Gastrocnemius medialis (tissue), 4 donors: ENCODE measurements at regions not wholly inside any gene's neighbourhood (a gene's known extent, or its start where the extent isn't known, plus 50 kb on each side); places are given as distances from the start of the nearest gene placed in this dataset.

Source experiments
- ATAC-seq, 2 donors: fragments of 150-250 bp; one replicate each; pipeline ENCODE4 v1.9.1; 2016
- DNase-seq, 2 donors: peaks; one replicate each; pipeline ENCODE4 v3.0.0-alpha.2; 2019
- H3K27ac ChIP-seq, 4 donors: fragments of 200-600 bp; sonication (generic); 1 replicate in 1 of 4; 2 replicates in 3 of 4; pipeline ENCODE4 v1.5.1; 2016 to 2018; ENCODE audit warnings: mild to moderate bottlenecking in 2 of 4, moderate library complexity in 1 of 4
- H3K27me3 ChIP-seq, 3 donors: fragments of 200-600 bp; sonication (generic) in 2 of 3; 1 replicate in 1 of 3; 2 replicates in 2 of 3; pipeline versions ENCODE4 v1.5.1 to v1.6.0; 2016 to 2019; ENCODE audit warnings: mild to moderate bottlenecking in 1 of 3, moderate library complexity in 1 of 3
- H3K36me3 ChIP-seq, 2 donors: fragments of 200-600 bp; sonication (generic) in 1 of 2; one replicate each; pipeline ENCODE4 v1.5.1; 2017 to 2018
- H3K4me1 ChIP-seq, 2 donors: fragments of 200-600 bp; sonication (generic) in 1 of 2; one replicate each; pipeline ENCODE4 v1.5.1; 2016 to 2017; ENCODE audit warnings: mild to moderate bottlenecking in 2 of 2
- H3K4me3 ChIP-seq, 4 donors: fragments of 200-600 bp; sonication (generic) in 3 of 4; 1 replicate in 1 of 4; 2 replicates in 3 of 4; pipeline ENCODE4 v1.5.1; 2016 to 2019; ENCODE audit warnings: mild to moderate bottlenecking in 2 of 4
- H3K9me3 ChIP-seq, 3 donors: fragments of 200-600 bp; sonication (generic) in 2 of 3; 1 replicate in 1 of 3; 2 replicates in 2 of 3; pipeline ENCODE4 v1.5.1; 2016 to 2019
- POLR2A ChIP-seq, 2 donors: fragments of 450-650 bp; IDR thresholded peaks; one replicate each; pipeline ENCODE4 v1.6.1; 2017; ENCODE audit warnings: antibody characterized with exemption in 2 of 2, mild to moderate bottlenecking in 2 of 2, moderate library complexity in 2 of 2
- in situ Hi-C, 4 donors: fragments of 200-750 bp; cut with MboI; loops; one replicate each; pipeline versions ENCODE4 v1.15.0 to v1.8.0; 2017; ENCODE audit warnings: low sequenced_read_pairs in 4 of 4
- intact Hi-C: fragments of 100-400 bp; cut with DNase I; formaldehyde crosslinking; loops from one replicate; pipeline ENCODE4 v1.15.1; 2023; ENCODE audit warnings: low total_unique reads
- TF ChIP-seq, protein P1 (sequence below), 5 experiments: fragments of 450-650 bp in 3 of 5; fragments of 200-600 bp in 2 of 5; sonication (generic) in 2 of 5; IDR thresholded peaks in 4 of 5; conservative IDR thresholded peaks in 1 of 5; 1 replicate in 4 of 5; 2 replicates in 1 of 5; pipeline ENCODE4 v1.5.1; 2016 to 2019; ENCODE audit warnings: antibody characterized with exemption in 5 of 5, mild to moderate bottlenecking in 3 of 5, moderate library complexity in 3 of 5

DNA sequence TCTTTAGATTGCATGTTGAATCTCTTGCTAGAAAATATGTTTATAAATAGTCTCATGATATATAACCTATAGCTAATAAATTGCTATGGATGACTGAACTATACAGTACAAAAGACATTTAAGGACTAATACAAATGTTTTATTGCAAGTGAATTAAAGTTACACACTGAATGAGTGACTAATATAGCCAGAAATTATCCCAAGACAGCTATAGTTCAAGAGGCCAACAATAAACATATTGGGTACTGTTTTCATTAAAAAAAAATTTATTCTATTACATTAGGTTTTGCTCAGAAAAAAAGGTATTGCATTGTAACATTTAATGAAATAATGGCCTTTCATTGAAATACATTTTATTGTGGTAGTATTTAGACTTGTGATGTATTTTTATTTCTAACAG lies 819.1 kb downstream of the TRIML1 start:
- Histone ChIP-seq H3K4me3 (no peak overlapping the region), H3K27ac (no peak overlapping the region), H3K4me1 (no peaks in the 10 kb centered on the region), H3K27me3 (no peaks in the 10 kb centered on the region), H3K9me3 (no peaks in the 10 kb centered on the region), H3K36me3 (no peaks in the 10 kb centered on the region)
- DNase-seq (no peak), ATAC-seq (no peak)
- in situ Hi-C loops = no loop called here
- intact Hi-C loops = no loop called here
- TF ChIP-seq, protein P1, sequence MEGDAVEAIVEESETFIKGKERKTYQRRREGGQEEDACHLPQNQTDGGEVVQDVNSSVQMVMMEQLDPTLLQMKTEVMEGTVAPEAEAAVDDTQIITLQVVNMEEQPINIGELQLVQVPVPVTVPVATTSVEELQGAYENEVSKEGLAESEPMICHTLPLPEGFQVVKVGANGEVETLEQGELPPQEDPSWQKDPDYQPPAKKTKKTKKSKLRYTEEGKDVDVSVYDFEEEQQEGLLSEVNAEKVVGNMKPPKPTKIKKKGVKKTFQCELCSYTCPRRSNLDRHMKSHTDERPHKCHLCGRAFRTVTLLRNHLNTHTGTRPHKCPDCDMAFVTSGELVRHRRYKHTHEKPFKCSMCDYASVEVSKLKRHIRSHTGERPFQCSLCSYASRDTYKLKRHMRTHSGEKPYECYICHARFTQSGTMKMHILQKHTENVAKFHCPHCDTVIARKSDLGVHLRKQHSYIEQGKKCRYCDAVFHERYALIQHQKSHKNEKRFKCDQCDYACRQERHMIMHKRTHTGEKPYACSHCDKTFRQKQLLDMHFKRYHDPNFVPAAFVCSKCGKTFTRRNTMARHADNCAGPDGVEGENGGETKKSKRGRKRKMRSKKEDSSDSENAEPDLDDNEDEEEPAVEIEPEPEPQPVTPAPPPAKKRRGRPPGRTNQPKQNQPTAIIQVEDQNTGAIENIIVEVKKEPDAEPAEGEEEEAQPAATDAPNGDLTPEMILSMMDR (IDR thresholded peaks at IDR 0.05 in 4 of 5, conservative IDR thresholded peaks at IDR 0.05 in 1 of 5) = no peak
- no peak for TF ChIP-seq POLR2A (IDR thresholded peaks at IDR 0.05)

DNA sequence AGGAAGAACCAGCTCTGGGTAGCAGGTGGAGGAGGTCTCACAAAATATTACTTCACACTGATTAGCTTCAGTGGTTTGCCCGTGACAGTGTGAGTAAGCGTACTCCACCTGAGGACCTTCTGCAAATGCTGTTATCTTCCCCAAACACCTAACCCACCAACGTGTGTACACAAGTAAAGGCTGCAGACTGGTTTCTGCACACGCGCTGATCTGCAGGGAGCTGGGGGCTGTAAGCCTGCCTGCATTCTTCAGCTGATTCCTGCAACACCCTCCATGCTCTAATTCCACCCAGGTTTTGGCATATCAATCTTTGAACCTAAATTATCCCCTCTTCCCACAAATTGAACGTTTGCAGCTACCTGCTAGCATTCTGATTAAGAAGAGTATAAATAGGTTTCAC lies 820.2 kb downstream of the TRIML1 start:
- no peaks in the 10 kb centered on the region for H3K36me3 ChIP-seq
- H3K9me3 ChIP-seq = no peaks in the 10 kb centered on the region

GRCh38 chr4:188960411-188961093 lies 821.3 kb downstream of the TRIML1 start:
- Histone ChIP-seq H3K27ac (no peak overlapping the region), H3K27me3 (no peaks in the 10 kb centered on the region), H3K9me3 (no peaks in the 10 kb centered on the region), H3K4me1 (no peaks in the 10 kb centered on the region), H3K4me3 (no peak overlapping the region), H3K36me3 (no peaks in the 10 kb centered on the region)
- intact Hi-C loops = no loop called here
- DNase-seq = no peak
- no peak for TF ChIP-seq POLR2A (IDR thresholded peaks at IDR 0.05)
- TF ChIP-seq, protein P1 (IDR thresholded peaks at IDR 0.05 in 4 of 5, conservative IDR thresholded peaks at IDR 0.05 in 1 of 5) = no peak
- in situ Hi-C loops = no loop called here
- ATAC-seq = no peak

More for the DNA sequence above, 820.2 kb downstream of the TRIML1 start:
- no peak overlapping the region for H3K4me3 ChIP-seq
- no peaks in the 10 kb centered on the region for H3K27me3 ChIP-seq
- H3K4me1 ChIP-seq = no peaks in the 10 kb centered on the region
- in situ Hi-C loops (no loop called here), intact Hi-C loops (no loop called here)
- TF ChIP-seq POLR2A (IDR thresholded peaks at IDR 0.05) = no peak
- TF ChIP-seq, protein P1 (IDR thresholded peaks at IDR 0.05 in 4 of 5, conservative IDR thresholded peaks at IDR 0.05 in 1 of 5) = no peak
- DNase-seq = no peak
- no peak for ATAC-seq
- H3K27ac ChIP-seq = no peak overlapping the region

DNA sequence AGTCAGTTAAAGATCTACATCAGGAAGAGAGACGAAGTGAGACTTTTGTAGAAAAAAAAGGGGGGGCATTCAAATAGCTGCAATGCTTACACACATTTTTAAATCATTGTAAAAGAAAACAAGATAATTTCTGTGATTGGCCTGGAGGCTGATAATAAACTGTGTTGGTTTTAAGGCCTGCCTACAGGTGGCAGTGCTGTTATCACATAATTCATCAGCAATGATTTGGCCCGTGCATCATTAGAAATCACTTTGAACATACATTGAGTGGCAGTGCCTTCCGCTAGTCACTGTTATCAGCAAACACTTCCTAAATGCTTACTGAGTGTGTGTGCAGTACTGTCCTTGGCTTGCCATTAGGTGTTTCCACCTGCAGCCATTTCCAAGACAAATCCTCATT lies 831.9 kb downstream of the TRIML1 start:
- Histone ChIP-seq H3K4me3 (no peak overlapping the region), H3K27ac (no peak overlapping the region), H3K9me3 (no peaks in the 10 kb centered on the region), H3K4me1 (no peaks in the 10 kb centered on the region), H3K36me3 (no peaks in the 10 kb centered on the region), H3K27me3 (no peaks in the 10 kb centered on the region)
- in situ Hi-C loops = no loop called here
- TF ChIP-seq, protein P1 (IDR thresholded peaks at IDR 0.05 in 4 of 5, conservative IDR thresholded peaks at IDR 0.05 in 1 of 5) = no peak
- no peak for TF ChIP-seq POLR2A (IDR thresholded peaks at IDR 0.05)
- ATAC-seq (no peak), DNase-seq (no peak)
- intact Hi-C loops = no loop called here

GRCh38 chr4:188975271-188975670 lies 836.0 kb downstream of the TRIML1 start:
- H3K9me3 ChIP-seq = no peaks in the 10 kb centered on the region
- H3K27me3 ChIP-seq = no peaks in the 10 kb centered on the region
- no peaks in the 10 kb centered on the region for H3K36me3 ChIP-seq
- DNase-seq (no peak), ATAC-seq (no peak)
- TF ChIP-seq, protein P1 (IDR thresholded peaks at IDR 0.05 in 4 of 5, conservative IDR thresholded peaks at IDR 0.05 in 1 of 5) = no peak
- intact Hi-C loops = no loop called here
- H3K27ac ChIP-seq = no peak overlapping the region
- H3K4me3 ChIP-seq = no peak overlapping the region
- no peaks in the 10 kb centered on the region for H3K4me1 ChIP-seq
- in situ Hi-C loops = no loop called here
